ENCODE measurements at regions not wholly inside any gene's neighbourhood (a gene's known extent, or its start where the extent isn't known, plus 50 kb on each side); places are given as distances from the start of the nearest gene placed in this dataset.

DNA sequence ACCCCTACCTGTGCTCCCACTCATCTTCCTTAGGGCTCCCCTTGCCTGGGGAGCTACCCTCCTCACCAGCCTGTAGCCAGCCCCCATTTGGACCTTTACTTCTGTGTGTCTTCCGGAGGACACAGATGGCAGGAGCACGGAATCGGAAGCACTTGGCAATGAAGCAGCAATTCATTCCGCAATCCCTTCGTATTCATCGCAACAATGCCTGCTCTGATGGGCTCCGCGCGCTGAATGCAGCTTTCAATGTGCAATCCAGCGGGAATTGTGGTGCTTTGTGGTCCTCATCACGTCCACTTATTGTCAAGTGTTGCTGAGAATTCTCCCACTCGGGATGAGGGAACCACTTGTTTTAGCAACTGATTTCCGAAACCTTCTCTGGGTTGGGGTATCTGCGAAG lies 336.0 kb downstream of the DHX35 start:
- WGBS, 5 donors, result 87 to 89% (median 87%) methylated on average over 14 of the region's 14 CpGs

DNA sequence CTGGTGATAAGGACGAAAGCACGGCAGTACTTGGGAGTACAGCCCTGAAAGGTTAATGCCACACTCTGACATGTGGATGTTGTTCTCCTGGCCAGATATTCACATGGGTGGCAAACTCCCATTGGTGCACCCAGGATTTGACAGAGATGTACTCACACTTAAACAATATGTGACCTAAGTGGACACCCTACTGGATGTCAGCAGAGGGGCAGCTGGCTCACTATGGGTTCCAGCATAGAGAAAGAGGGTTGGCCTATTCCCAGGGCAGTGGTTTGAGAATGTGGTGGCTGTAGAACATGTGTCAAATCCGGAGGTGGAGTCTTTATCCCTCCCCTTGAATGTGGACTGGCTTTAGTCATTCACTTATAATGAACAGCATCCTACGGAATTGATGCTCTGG lies 333.2 kb downstream of the DHX35 start:
- TF ChIP-seq EP300 (IDR thresholded peaks at IDR 0.05), result no peak
- no peak for TF ChIP-seq POLR2AphosphoS5 (IDR thresholded peaks at IDR 0.05)
- TF ChIP-seq POLR2A (IDR thresholded peaks at IDR 0.05), result no peak
- TF ChIP-seq, protein P1, sequence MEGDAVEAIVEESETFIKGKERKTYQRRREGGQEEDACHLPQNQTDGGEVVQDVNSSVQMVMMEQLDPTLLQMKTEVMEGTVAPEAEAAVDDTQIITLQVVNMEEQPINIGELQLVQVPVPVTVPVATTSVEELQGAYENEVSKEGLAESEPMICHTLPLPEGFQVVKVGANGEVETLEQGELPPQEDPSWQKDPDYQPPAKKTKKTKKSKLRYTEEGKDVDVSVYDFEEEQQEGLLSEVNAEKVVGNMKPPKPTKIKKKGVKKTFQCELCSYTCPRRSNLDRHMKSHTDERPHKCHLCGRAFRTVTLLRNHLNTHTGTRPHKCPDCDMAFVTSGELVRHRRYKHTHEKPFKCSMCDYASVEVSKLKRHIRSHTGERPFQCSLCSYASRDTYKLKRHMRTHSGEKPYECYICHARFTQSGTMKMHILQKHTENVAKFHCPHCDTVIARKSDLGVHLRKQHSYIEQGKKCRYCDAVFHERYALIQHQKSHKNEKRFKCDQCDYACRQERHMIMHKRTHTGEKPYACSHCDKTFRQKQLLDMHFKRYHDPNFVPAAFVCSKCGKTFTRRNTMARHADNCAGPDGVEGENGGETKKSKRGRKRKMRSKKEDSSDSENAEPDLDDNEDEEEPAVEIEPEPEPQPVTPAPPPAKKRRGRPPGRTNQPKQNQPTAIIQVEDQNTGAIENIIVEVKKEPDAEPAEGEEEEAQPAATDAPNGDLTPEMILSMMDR (IDR thresholded peaks at IDR 0.05), result no peak
- 43 to 63% (median 56%) methylated on average over 4 of the region's 4 CpGs for WGBS, 5 donors
- H3K9me3 ChIP-seq, result no peaks in the 10 kb centered on the region

More for the DNA sequence above, 336.0 kb downstream of the DHX35 start:
- Histone ChIP-seq H3K9me3 (no peaks in the 10 kb centered on the region), H3K36me3 (no peaks in the 10 kb centered on the region), H3K4me3 (no peak overlapping the region), H3K4me1 (no peaks in the 10 kb centered on the region), H3K27ac (no peak overlapping the region), H3K27me3 (no peaks in the 10 kb centered on the region)
- TF ChIP-seq POLR2A (IDR thresholded peaks at IDR 0.05), result no peak
- no peak for TF ChIP-seq EP300 (IDR thresholded peaks at IDR 0.05)
- TF ChIP-seq, protein P1 (IDR thresholded peaks at IDR 0.05), result no peak
- TF ChIP-seq POLR2AphosphoS5 (IDR thresholded peaks at IDR 0.05), result no peak
- peak in 1 of 2 donors; percentile 15 for DNase-seq
- intact Hi-C loops (cut with DNase I; ENCODE audit: low total_unique reads), result no loop called here

DNA sequence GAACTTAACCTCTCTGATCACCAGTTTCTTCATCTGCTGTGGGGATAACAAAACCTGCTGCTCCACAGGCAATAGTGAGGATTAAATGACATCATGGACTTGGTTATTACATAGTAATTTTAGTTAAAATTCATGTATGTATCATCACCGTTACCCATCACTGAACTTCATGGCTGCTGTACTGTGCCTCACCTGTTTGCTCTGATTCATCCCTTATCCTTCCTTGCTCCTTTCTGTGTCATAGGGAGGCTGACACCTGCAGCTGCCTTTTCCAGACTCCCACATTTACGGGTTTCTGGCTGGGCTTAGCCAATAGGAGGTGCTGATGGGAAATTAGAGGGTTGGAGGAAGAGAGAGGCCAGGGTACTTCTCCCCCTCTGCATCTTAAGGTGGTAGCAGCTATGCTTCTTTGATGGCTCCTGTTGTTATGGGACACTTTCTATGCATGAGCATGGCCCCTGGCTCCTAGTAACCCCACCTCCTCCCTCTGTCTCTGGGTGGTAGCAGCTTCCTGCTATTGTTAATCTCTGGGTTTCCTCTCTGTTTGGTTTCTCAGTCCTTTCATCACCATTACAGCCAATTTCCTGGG lies 332.1 kb downstream of the DHX35 start:
- no peak overlapping the region for H3K27ac ChIP-seq
- WGBS, 5 donors, result 67 to 94% (median 81%) methylated on average over 2 of the region's 2 CpGs
- no peak for DNase-seq
- no peaks in the 10 kb centered on the region for H3K9me3 ChIP-seq
- H3K4me3 ChIP-seq, result no peak overlapping the region
- H3K4me1 ChIP-seq, result peaks cover 0 to 8% (median 0%) of the 10 kb centered on the region in 4 donors
- H3K27me3 ChIP-seq, result no peaks in the 10 kb centered on the region
- H3K36me3 ChIP-seq, result no peaks in the 10 kb centered on the region
- intact Hi-C loops (cut with DNase I; ENCODE audit: low total_unique reads), result no loop called here
- TF ChIP-seq POLR2AphosphoS5 (IDR thresholded peaks at IDR 0.05), result no peak
- no peak for TF ChIP-seq POLR2A (IDR thresholded peaks at IDR 0.05)
- TF ChIP-seq EP300 (IDR thresholded peaks at IDR 0.05), result no peak
- TF ChIP-seq, protein P1 (IDR thresholded peaks at IDR 0.05), result no peak

More for the DNA sequence above, 333.2 kb downstream of the DHX35 start:
- H3K27ac ChIP-seq, result no peak overlapping the region
- no peak for DNase-seq
- H3K27me3 ChIP-seq, result no peaks in the 10 kb centered on the region
- no peak overlapping the region for H3K4me3 ChIP-seq
- intact Hi-C loops (cut with DNase I; ENCODE audit: low total_unique reads), result no loop called here
- H3K36me3 ChIP-seq, result no peaks in the 10 kb centered on the region
- H3K4me1 ChIP-seq, result peaks cover 0 to 8% (median 0%) of the 10 kb centered on the region in 4 donors

DNA sequence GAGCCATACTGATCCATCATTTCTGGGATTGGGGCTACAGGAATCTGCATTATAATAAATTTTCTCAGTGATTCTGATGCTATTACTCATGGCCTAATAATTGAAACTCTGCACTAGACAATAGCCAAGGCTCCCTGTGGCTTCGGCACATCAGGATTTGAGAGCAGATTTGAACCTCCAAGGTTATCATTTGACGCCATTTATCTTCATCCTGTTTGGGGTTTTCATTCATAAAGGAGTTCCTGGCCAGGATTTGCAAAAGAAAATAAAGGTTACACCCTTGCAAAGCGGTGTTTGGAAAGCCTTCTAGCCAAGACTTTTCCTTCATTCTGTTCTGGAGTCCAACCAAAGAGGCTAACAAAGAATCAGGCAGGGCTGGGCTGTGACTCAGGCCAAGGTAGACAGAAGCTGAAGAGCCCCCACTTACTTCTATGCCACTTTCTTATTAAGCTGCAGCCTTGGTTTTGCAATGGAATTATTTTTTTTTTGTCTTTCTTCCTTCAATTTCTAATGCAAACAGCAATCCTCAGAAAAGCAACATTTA lies 330.1 kb downstream of the DHX35 start:
- DNase-seq, result no peak
- 18 to 39% (median 27%) methylated on average over 3 of the region's 3 CpGs for WGBS, 5 donors
- no peak for TF ChIP-seq EP300 (IDR thresholded peaks at IDR 0.05)
- no peak for TF ChIP-seq POLR2A (IDR thresholded peaks at IDR 0.05)
- no peak for TF ChIP-seq POLR2AphosphoS5 (IDR thresholded peaks at IDR 0.05)
- no peak overlapping the region for H3K27ac ChIP-seq
- H3K27me3 ChIP-seq, result no peaks in the 10 kb centered on the region
- H3K4me1 ChIP-seq, result peaks cover 0 to 8% (median 0%) of the 10 kb centered on the region in 4 donors
- no peaks in the 10 kb centered on the region for H3K36me3 ChIP-seq
- H3K9me3 ChIP-seq, result no peaks in the 10 kb centered on the region
- no peak overlapping the region for H3K4me3 ChIP-seq
- intact Hi-C loops (cut with DNase I; ENCODE audit: low total_unique reads), result no loop called here

DNA sequence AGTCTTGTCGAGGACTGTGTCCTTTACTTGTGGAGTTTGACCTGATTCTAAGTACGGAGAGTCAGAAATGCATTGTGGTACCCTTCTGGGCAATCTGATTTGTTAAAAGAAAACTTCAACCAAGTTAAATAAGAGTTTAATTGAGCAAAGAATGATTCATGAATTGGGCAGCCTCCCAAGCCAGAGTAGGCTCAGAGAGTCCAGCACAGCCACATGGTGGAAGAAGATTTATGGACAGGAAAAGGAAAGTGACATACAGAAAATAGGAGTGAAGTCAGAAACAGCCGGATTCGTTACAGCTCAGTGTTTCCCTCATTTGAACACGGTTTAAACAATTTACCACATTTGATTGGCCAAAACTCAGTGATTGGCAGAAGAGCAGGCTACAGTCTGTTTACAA lies 329.2 kb downstream of the DHX35 start:
- 22 to 63% (median 46%) methylated on average over 5 of the region's 5 CpGs for WGBS, 5 donors
- H3K4me3 ChIP-seq, result no peak overlapping the region
- H3K36me3 ChIP-seq, result no peaks in the 10 kb centered on the region
- H3K9me3 ChIP-seq, result no peaks in the 10 kb centered on the region
- intact Hi-C loops (cut with DNase I; ENCODE audit: low total_unique reads), result no loop called here
- TF ChIP-seq POLR2AphosphoS5 (IDR thresholded peaks at IDR 0.05), result no peak
- TF ChIP-seq, protein P1 (IDR thresholded peaks at IDR 0.05), result no peak
- TF ChIP-seq POLR2A (IDR thresholded peaks at IDR 0.05), result no peak
- no peak for TF ChIP-seq EP300 (IDR thresholded peaks at IDR 0.05)
- no peak for DNase-seq
- H3K27me3 ChIP-seq, result no peaks in the 10 kb centered on the region
- H3K4me1 ChIP-seq, result peaks cover 0 to 8% (median 0%) of the 10 kb centered on the region in 4 donors
- no peak overlapping the region for H3K27ac ChIP-seq

All from stomach (tissue), 8 donors.